ENCODE measurements at regions not wholly inside any gene's neighbourhood (a gene's known extent, or its start where the extent isn't known, plus 50 kb on each side); places are given as distances from the start of the nearest gene placed in this dataset.
"Not testable (repeated sequence)": the region's sequence is repeated elsewhere in the genome, so short reads cannot be mapped to it uniquely, and the experiment has no call there.

DNA sequence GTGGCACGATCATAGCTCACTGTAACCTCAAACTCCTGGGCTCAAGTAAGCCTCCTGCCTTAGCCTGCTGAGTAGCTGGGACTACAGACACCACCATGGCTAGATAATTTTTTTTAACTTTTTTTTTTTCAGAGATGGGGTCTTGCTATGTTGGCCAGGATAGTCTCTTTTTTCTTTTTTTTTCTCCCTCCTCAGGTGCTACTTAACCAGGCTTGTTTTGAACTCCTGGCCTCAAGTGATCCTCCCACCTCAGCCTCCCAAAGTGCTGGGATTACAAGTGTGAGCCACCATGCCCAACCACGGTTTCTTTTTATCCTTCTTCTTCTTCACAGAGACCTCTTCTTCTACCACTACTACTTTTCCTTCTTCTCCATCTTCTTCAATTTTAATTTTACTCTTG, 53.8 kb upstream of the MAP4 start:
- H3K36me3 ChIP-seq (ENCODE audit: low read depth), result peaks cover 34% of the 10 kb centered on the region
- H3K27ac ChIP-seq (ENCODE audit: poor library complexity, severe bottlenecking), result no peak overlapping the region
- TF ChIP-seq, protein P1, sequence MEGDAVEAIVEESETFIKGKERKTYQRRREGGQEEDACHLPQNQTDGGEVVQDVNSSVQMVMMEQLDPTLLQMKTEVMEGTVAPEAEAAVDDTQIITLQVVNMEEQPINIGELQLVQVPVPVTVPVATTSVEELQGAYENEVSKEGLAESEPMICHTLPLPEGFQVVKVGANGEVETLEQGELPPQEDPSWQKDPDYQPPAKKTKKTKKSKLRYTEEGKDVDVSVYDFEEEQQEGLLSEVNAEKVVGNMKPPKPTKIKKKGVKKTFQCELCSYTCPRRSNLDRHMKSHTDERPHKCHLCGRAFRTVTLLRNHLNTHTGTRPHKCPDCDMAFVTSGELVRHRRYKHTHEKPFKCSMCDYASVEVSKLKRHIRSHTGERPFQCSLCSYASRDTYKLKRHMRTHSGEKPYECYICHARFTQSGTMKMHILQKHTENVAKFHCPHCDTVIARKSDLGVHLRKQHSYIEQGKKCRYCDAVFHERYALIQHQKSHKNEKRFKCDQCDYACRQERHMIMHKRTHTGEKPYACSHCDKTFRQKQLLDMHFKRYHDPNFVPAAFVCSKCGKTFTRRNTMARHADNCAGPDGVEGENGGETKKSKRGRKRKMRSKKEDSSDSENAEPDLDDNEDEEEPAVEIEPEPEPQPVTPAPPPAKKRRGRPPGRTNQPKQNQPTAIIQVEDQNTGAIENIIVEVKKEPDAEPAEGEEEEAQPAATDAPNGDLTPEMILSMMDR (IDR thresholded peaks at IDR 0.05; ENCODE audit: poor library complexity, severe bottlenecking), result no peak

DNA sequence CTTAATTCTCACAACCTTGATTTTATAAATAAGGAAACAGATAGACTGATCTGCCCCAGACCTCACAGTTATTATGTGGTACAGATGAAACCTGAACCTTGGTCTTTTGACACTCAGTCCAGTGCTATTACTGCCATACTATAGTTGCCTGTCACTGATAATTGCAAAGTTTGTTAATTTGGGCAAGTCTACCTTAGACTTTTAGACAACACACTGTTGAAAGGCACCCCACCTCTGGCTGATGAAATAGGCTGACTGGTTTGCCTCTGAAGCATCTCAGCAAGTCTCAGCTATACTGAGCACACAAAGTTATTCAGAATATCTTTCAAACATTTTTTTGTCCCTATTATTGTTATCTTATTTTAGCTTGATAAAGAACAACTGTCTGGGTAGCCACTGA, 53.1 kb upstream of the MAP4 start:
- H3K4me1 ChIP-seq (ENCODE audit: insufficient read depth, poor library complexity, severe bottlenecking), result peaks cover 27% of the 10 kb centered on the region
- DNase-seq (ENCODE audit: low spot score) (no peak), ATAC-seq (ENCODE audit: low read depth) (peak; percentile 19; the same call in 1 of the 3 replicates)
- no peaks in the 10 kb centered on the region for H3K9me3 ChIP-seq (ENCODE audit: severe bottlenecking)
- no peaks in the 10 kb centered on the region for H3K27me3 ChIP-seq (ENCODE audit: insufficient read depth, poor library complexity, severe bottlenecking)
- H3K4me3 ChIP-seq (ENCODE audit: severe bottlenecking), result no peak overlapping the region
- H3K36me3 ChIP-seq (ENCODE audit: low read depth), result peaks cover 34% of the 10 kb centered on the region
- no peak overlapping the region for H3K27ac ChIP-seq (ENCODE audit: poor library complexity, severe bottlenecking)
- TF ChIP-seq, protein P1 (IDR thresholded peaks at IDR 0.05; ENCODE audit: poor library complexity, severe bottlenecking), result no peak

More for the DNA sequence above, 53.8 kb upstream of the MAP4 start:
- Histone ChIP-seq H3K27me3 (ENCODE audit: insufficient read depth, poor library complexity, severe bottlenecking) (no peaks in the 10 kb centered on the region), H3K4me3 (ENCODE audit: severe bottlenecking) (no peak overlapping the region), H3K9me3 (ENCODE audit: severe bottlenecking) (no peaks in the 10 kb centered on the region), H3K4me1 (ENCODE audit: insufficient read depth, poor library complexity, severe bottlenecking) (peaks cover 20% of the 10 kb centered on the region)
- ATAC-seq (ENCODE audit: low read depth) (no peak), DNase-seq (ENCODE audit: low spot score) (no peak)

DNA sequence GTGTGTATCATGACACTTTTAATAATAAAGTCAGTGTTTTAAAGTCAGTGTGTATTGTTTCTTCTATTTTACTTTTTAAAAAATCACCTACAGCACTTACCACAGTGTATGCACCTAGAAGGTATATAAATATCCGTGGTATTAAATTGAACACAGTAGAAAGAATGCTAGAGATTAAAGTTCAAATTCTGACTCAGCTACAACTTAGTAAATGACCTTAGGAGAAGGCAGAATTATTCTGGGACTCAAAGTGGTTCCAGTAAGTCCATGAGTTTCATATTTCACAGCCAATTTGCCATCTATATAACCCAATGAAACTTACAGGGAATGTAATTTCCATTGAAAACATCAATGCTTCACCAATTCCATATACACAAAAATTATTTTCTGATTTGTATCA, 52.7 kb upstream of the MAP4 start:
- DNase-seq (ENCODE audit: low spot score) (no peak), ATAC-seq (ENCODE audit: low read depth) (no peak)
- TF ChIP-seq, protein P1 (IDR thresholded peaks at IDR 0.05; ENCODE audit: poor library complexity, severe bottlenecking), result no peak
- Histone ChIP-seq H3K27me3 (ENCODE audit: insufficient read depth, poor library complexity, severe bottlenecking) (no peaks in the 10 kb centered on the region), H3K27ac (ENCODE audit: poor library complexity, severe bottlenecking) (no peak overlapping the region), H3K9me3 (ENCODE audit: severe bottlenecking) (no peaks in the 10 kb centered on the region), H3K4me1 (ENCODE audit: insufficient read depth, poor library complexity, severe bottlenecking) (peaks cover 28% of the 10 kb centered on the region), H3K36me3 (ENCODE audit: low read depth) (peaks cover 34% of the 10 kb centered on the region), H3K4me3 (ENCODE audit: severe bottlenecking) (no peak overlapping the region)

DNA sequence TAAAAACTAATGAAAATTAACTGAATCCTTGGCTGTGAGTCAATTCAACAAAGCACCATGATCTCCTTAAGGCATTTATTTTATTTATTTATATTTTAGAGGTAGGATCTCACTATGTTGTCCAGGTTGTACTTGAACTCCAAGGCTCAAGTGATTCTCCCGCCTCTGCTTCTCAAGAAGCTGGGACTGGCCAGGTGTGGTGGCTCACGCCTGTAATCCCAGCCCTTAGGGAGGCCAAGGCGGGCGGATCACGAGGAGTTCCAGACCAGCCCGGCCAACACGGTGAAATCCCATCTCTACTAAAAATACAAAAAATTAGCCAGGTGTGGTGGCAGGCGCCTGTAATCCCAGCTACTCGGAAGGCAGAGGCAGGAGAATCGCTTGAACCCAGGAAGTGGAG, 52.1 kb upstream of the MAP4 start:
- ATAC-seq (ENCODE audit: low read depth); H3K27ac ChIP-seq (ENCODE audit: poor library complexity, severe bottlenecking); DNase-seq (ENCODE audit: low spot score); H3K4me3 ChIP-seq (ENCODE audit: severe bottlenecking); H3K27me3 ChIP-seq (ENCODE audit: insufficient read depth, poor library complexity, severe bottlenecking); H3K9me3 ChIP-seq (ENCODE audit: severe bottlenecking): not testable (repeated sequence)
- Histone ChIP-seq H3K36me3 (ENCODE audit: low read depth) (peaks cover 34% of the 10 kb centered on the region), H3K4me1 (ENCODE audit: insufficient read depth, poor library complexity, severe bottlenecking) (peaks cover 28% of the 10 kb centered on the region)

DNA sequence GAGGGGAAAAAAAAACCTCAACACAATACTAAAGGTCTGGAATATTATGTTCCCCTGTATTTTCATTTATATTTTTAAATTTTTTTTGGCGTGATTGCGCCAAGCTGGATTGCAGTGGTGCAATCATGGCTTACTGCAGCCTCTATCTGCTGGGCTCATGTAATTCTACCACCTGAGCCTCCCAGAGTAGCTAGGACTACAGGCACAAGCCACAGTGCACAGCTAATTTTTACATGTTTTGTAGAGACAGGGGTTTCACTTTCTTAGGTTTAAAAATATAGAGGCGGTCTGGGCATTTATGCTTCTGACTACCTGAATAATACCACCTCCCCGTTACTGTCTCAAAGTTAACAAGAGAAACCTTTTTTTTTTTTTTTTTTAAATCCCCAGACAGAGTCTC, 51.1 kb upstream of the MAP4 start:
- no peak overlapping the region for H3K4me3 ChIP-seq (ENCODE audit: severe bottlenecking)
- no peak for DNase-seq (ENCODE audit: low spot score)
- H3K27ac ChIP-seq (ENCODE audit: poor library complexity, severe bottlenecking), result no peak overlapping the region
- H3K27me3 ChIP-seq (ENCODE audit: insufficient read depth, poor library complexity, severe bottlenecking), result no peaks in the 10 kb centered on the region
- no peak for ATAC-seq (ENCODE audit: low read depth)
- no peaks in the 10 kb centered on the region for H3K9me3 ChIP-seq (ENCODE audit: severe bottlenecking)
- TF ChIP-seq, protein P1 (IDR thresholded peaks at IDR 0.05; ENCODE audit: poor library complexity, severe bottlenecking), result no peak
- H3K36me3 ChIP-seq (ENCODE audit: low read depth), result peaks cover 30% of the 10 kb centered on the region
- peaks cover 28% of the 10 kb centered on the region for H3K4me1 ChIP-seq (ENCODE audit: insufficient read depth, poor library complexity, severe bottlenecking)
